DND-41 (cell line): ENCODE measurements at regions not wholly inside any gene's neighbourhood (a gene's known extent, or its start where the extent isn't known, plus 50 kb on each side); places are given as distances from the start of the nearest gene placed in this dataset.

Experiments
- ATAC-seq: fragments of 200-7000 bp; cut with Tn5 transposase; 3 replicates; pipeline ENCODE4 v1.9.1; 2021; ENCODE audit warnings: low read depth; ENCODE audit not compliant: insufficient read depth
- DNase-seq: peaks from one replicate; pipeline ENCODE4 v3.0.0-alpha.2; 2020
- H2AFZ ChIP-seq: 2 replicates; pipeline ENCODE4 v1.6.0; 2012; ENCODE audit warnings: low read depth, low read length
- H3K27ac ChIP-seq: 2 replicates; pipeline ENCODE4 v1.5.1; 2012; ENCODE audit warnings: low read length, inconsistent platforms
- H3K27me3 ChIP-seq: fragments of 200-600 bp; sonication (generic); 2 replicates; pipeline ENCODE4 v1.6.0; 2012; ENCODE audit warnings: low read length, mild to moderate bottlenecking, inconsistent platforms; ENCODE audit not compliant: insufficient read depth, poor library complexity
- H3K36me3 ChIP-seq: 2 replicates; pipeline ENCODE4 v1.5.1; 2012; ENCODE audit warnings: low read length, inconsistent platforms; ENCODE audit not compliant: insufficient read depth
- H3K4me1 ChIP-seq: 2 replicates; pipeline ENCODE4 v1.5.1; 2012; ENCODE audit warnings: mild to moderate bottlenecking, low read length; ENCODE audit not compliant: insufficient read depth
- H3K4me2 ChIP-seq: 2 replicates; pipeline ENCODE4 v1.6.0; 2012; ENCODE audit warnings: mild to moderate bottlenecking, moderate library complexity, low read length, inconsistent platforms; ENCODE audit not compliant: insufficient read depth
- H3K4me3 ChIP-seq, 2 experiments: fragments of 200-600 bp in 1 of 2; shearing (Covaris generic) in 1 of 2; 2 replicates each; pipeline ENCODE4 v1.5.1; 2012 to 2016; ENCODE audit warnings: inconsistent platforms in 2 of 2, low read length in 2 of 2, mild to moderate bottlenecking in 2 of 2, low read depth in 1 of 2, moderate library complexity in 1 of 2
- H3K79me2 ChIP-seq: 2 replicates; pipeline ENCODE4 v1.6.0; 2012; ENCODE audit warnings: low read length, inconsistent platforms; ENCODE audit not compliant: insufficient read depth
- H3K9ac ChIP-seq: 2 replicates; pipeline ENCODE4 v1.6.0; 2012; ENCODE audit warnings: low read depth, mild to moderate bottlenecking, inconsistent platforms, low read length, moderate library complexity
- H3K9me3 ChIP-seq: 2 replicates; pipeline ENCODE4 v1.5.1; 2012; ENCODE audit warnings: low read length, moderate library complexity, mild to moderate bottlenecking, inconsistent platforms; ENCODE audit not compliant: insufficient read depth, severe bottlenecking
- H4K20me1 ChIP-seq: 2 replicates; pipeline ENCODE4 v1.6.0; 2012; ENCODE audit warnings: low read length; ENCODE audit not compliant: insufficient read depth
- CTCF ChIP-seq: IDR thresholded peaks from 2 replicates; pipeline ENCODE4 v1.5.1; 2012; ENCODE audit warnings: borderline replicate concordance, low read length, moderate library complexity, mild to moderate bottlenecking; ENCODE audit not compliant: poor library complexity, severe bottlenecking; ENCODE audit errors: extremely low read depth
- EZH2 ChIP-seq: IDR thresholded peaks from 3 replicates; pipeline ENCODE4 v1.6.1; 2012; ENCODE audit warnings: borderline replicate concordance, low read depth, mild to moderate bottlenecking, moderate library complexity, low read length, inconsistent platforms; ENCODE audit not compliant: severe bottlenecking

GRCh38 chr10:10361301-10361885 is 656.3 kb upstream of the CELF2 start:
- Histone ChIP-seq H3K27ac (no peak overlapping the region), H3K36me3 (no peaks in the 10 kb centered on the region), H4K20me1 (no peaks in the 10 kb centered on the region), H3K9me3 (no peaks in the 10 kb centered on the region), H2AFZ (no peak overlapping the region), H3K4me2 (no peak overlapping the region), H3K4me3 (no peak overlapping the region), H3K79me2 (no peaks in the 10 kb centered on the region), H3K27me3 (no peaks in the 10 kb centered on the region), H3K4me1 (no peaks in the 10 kb centered on the region), H3K9ac (no peak overlapping the region)
- no peak for DNase-seq
- no peak for TF ChIP-seq CTCF
- ATAC-seq = no peak

- H3K4me3 ChIP-seq = no peak overlapping the region
- no peak overlapping the region for H2AFZ ChIP-seq
- no peak overlapping the region for H3K4me2 ChIP-seq
- DNase-seq (no peak), ATAC-seq (no peak)
- TF ChIP-seq EZH2 = no peak
- no peak for TF ChIP-seq CTCF
- no peaks in the 10 kb centered on the region for H3K79me2 ChIP-seq
- no peaks in the 10 kb centered on the region for H4K20me1 ChIP-seq
- no peaks in the 10 kb centered on the region for H3K36me3 ChIP-seq
- no peak overlapping the region for H3K27ac ChIP-seq
- H3K9me3 ChIP-seq = no peaks in the 10 kb centered on the region
- H3K27me3 ChIP-seq = no peaks in the 10 kb centered on the region
- H3K9ac ChIP-seq = no peak overlapping the region
- no peaks in the 10 kb centered on the region for H3K4me1 ChIP-seq
Observed at GRCh38 chr10:10362800-10363199, 654.9 kb upstream of the CELF2 start.

GRCh38 chr10:10363217-10363616 is 654.5 kb upstream of the CELF2 start:
- no peaks in the 10 kb centered on the region for H3K79me2 ChIP-seq
- H3K4me2 ChIP-seq = no peak overlapping the region
- TF ChIP-seq CTCF = no peak
- TF ChIP-seq EZH2 = no peak
- no peaks in the 10 kb centered on the region for H3K36me3 ChIP-seq
- no peak overlapping the region for H3K4me3 ChIP-seq
- no peak for ATAC-seq
- no peaks in the 10 kb centered on the region for H3K27me3 ChIP-seq
- no peak overlapping the region for H3K9ac ChIP-seq
- H4K20me1 ChIP-seq = no peaks in the 10 kb centered on the region
- H2AFZ ChIP-seq = no peak overlapping the region
- no peaks in the 10 kb centered on the region for H3K9me3 ChIP-seq
- H3K4me1 ChIP-seq = no peaks in the 10 kb centered on the region
- DNase-seq = no peak
- no peak overlapping the region for H3K27ac ChIP-seq

GRCh38 chr10:10364902-10365301 is 652.8 kb upstream of the CELF2 start:
- DNase-seq = no peak

More at GRCh38 chr10:10364902-10365301, 652.8 kb upstream of the CELF2 start:
- no peak overlapping the region for H3K4me2 ChIP-seq
- no peaks in the 10 kb centered on the region for H3K4me1 ChIP-seq
- ATAC-seq = no peak
- no peaks in the 10 kb centered on the region for H3K9me3 ChIP-seq
- H3K4me3 ChIP-seq = no peak overlapping the region
- no peak for TF ChIP-seq CTCF
- no peak for TF ChIP-seq EZH2
- H3K36me3 ChIP-seq = no peaks in the 10 kb centered on the region
- no peaks in the 10 kb centered on the region for H3K79me2 ChIP-seq
- no peak overlapping the region for H3K9ac ChIP-seq
- H2AFZ ChIP-seq = no peak overlapping the region
- no peaks in the 10 kb centered on the region for H3K27me3 ChIP-seq
- H3K27ac ChIP-seq = no peak overlapping the region
- no peaks in the 10 kb centered on the region for H4K20me1 ChIP-seq
